ENCODE measurements at regions not wholly inside any gene's neighbourhood (a gene's known extent, or its start where the extent isn't known, plus 50 kb on each side); places are given as distances from the start of the nearest gene placed in this dataset.
"Not testable (repeated sequence)": the region's sequence is repeated elsewhere in the genome, so short reads cannot be mapped to it uniquely, and the experiment has no call there.

DNA sequence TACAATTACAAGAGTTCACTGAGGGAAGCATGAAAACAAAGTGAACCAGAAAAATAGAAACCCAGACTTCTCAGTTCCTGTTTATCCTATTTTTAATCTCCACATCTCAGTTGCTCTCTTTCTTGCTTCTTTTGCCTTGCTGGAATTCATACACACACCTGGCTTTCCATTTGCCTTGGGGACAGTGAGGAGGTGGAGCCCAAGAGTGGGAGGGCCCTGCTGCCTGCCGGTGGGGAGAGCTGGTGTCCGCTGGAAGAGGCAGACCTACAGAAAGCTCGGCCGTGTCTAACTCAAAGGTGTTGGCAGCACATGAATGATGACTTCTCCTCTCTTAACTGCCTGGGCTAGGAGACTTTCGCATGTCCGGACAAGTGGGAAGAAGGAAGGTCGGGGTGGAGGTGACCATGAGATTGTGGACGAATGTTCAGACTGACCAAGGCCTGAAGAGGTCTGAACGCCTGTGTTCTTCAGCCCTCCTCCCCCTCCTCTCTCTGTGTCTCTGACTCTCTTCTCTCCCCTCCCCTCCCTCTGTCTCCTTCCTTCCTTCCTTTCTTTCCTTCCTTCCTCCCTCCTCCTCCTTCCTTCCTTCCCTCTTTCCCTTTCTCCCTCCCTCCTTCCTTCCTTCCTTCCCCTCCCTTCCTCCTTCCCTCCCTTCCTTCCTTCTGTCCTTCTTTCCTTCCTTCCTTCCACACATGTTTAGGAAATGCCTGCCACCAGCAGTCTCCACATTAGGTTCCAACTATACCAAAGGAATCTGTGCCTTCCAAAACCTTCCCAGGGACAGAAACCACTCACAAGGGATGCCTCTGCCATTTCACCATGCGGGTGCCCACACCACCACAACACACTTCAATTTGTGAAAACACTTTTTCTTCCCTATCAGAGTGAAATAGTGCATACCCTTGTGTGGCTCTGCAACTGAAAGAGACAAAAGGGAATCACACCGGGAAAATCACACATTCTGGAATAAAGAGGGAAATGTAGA is 157.3 kb upstream of the RUNX1 start:
- DNase-seq: no peak

DNA sequence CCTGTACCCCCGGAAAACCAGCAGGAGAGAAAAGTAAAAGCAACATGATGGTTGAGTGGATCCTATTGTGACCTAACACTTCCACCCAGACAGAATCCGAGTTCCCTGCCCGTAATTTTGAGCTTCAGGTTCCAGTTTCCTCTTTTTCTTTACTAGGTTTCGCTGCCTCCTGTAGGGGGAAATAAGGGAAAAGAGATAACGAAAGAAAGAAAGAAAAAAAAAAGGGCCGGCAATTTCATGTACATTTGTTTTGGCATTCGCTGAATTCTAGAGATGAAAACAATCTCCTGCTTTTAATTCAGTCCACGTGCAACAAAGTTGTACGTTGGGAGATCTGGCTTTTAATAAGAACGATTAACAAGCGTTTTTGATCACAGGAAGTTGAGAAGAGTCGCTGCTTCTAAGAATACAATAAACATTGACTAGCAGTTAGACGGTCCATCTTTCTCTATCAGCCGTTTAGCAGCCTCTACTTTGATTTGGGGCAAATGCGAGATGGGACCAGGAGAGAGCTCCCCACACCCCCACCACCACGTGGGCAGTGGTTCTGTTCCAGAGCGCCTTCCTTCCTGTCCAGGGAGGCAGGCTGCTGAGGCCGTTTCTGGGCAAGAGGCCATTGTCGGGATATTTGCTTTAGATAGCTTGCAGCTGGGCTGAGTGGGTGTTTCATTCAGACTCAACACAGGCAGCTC is 155.9 kb upstream of the RUNX1 start:
- peak; percentile 55 for DNase-seq

DNA sequence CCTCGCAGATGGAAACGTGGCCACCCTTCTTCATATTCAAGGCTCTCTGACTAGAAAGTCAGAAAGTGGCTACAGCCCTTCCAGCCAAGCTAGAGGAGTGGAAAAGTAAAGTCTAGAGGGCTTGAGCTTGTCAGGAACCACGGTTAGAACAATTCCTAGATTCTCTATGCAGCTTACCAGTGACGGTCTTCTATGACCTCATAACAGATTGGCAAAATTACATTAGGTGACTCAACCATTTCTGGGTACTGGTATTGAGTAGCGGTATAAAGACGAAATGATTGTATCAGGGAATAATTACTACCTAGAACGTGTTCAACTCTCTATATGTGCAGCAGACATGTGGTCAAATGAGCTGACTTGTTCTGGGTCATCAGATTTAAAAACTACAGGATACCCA is 155.0 kb upstream of the RUNX1 start:
- no peak for DNase-seq

DNA sequence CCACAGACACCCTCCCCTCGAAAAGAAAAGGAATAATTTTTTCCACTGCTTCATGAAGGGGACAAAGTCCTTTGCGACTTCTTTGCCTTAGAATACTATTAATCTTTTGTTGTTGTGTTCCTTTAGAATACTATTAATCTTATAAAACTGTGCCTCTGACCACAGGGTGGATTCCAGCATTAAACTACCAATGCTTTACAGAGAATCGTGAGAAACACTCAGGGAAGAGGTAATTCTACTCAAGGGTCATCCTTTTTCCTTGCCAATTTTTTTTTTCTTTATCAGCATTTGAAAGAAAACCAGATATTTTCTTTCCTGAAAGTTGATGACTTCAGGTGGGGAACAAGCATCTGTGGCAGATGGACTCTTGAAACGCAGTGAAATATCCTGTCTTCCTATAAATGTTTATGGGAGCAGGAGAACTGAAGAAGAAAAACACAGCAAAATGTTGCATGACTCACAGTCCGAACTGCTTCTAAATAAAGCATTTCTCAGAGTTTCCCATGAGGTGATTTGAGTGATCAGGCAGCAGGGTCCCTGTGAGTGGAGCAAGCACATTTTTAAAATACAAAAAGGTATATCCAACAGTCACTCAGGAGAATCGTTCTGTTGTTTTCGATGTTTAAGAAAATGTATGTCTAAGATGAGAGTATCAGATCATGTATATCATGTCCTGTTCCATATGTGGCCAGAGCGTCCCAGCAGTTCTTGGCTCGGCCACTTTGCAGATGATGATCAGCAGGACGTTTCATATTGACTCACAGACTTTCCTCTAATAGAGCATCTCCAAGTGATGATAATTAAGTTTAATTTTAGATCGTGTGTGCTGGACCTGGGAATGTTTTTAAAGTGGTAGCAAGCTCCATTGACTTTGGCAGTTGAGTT is 154.2 kb upstream of the RUNX1 start:
- peak; percentile 58 for DNase-seq

DNA sequence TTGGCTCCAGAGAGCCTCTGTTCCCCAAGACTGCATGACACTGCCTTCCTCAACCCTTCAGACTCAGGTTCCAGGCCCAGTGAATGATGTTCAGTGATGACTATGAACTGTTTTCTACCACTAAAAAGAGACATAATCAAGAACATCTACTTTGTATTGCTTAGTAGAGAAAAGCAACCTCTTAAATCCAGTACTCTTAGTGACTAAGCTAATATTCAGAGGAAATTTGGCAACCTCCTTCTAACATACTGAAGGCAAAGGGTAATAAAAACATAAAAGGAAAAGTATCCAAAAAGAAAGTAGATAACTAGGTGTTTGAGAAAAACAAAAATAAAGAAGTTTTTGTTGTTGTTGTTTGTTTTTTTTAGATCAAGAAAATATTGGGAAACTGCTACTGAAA is 153.3 kb upstream of the RUNX1 start:
- DNase-seq: no peak

DNA sequence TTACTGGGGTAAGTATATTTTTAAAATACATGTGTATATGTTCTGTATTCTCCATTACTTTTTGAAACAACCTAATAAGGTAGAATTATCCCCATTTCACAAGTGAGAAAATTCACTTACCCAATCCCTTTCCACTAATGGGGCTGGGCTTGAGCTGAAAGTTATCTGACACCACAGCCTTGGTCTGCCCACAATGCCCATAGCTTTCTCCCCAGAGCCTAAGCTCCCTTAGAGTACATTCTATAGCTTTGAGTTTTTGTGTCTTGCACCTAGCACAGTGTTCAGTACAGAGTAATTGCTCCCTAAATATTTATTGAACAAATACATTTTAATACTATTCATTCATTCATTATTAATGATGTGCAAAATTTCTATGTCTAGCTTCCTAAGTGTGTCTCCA is 152.7 kb upstream of the RUNX1 start:
- no peak for DNase-seq

DNA sequence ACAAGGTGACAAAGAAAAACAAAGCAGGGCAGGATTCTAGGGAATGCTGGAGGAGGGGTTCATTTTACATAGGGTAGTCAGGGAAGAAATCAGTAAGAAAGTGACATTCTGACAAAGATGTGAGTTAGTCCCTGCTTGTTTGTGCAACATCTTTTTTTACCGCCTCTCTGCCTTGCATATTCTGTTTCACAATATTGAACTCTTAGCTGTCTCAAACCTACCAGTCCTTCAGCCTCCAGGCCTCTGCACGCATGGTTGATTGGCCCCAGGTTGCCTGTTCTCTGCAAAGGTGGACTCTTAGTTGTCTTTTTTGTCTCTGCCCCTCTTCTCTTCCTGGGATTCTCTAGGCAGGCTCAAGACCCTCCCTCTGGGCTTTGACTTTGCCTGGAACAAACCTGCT is 152.2 kb upstream of the RUNX1 start:
- no peak for DNase-seq

DNA sequence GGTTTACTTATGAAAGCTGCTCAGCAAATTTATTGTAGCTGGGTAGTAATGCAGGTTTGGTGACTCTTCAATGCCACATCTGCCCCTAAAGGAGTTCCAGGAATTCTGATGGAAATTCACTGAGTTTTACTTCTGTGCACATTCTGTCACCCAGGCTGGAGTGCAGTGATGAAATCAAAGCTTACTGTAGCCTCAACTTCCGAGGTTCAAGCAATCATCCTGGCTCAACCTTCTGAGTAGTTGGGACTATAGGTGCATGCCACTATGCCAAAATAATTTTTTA is 150.6 kb upstream of the RUNX1 start:
- DNase-seq: no peak

DNA sequence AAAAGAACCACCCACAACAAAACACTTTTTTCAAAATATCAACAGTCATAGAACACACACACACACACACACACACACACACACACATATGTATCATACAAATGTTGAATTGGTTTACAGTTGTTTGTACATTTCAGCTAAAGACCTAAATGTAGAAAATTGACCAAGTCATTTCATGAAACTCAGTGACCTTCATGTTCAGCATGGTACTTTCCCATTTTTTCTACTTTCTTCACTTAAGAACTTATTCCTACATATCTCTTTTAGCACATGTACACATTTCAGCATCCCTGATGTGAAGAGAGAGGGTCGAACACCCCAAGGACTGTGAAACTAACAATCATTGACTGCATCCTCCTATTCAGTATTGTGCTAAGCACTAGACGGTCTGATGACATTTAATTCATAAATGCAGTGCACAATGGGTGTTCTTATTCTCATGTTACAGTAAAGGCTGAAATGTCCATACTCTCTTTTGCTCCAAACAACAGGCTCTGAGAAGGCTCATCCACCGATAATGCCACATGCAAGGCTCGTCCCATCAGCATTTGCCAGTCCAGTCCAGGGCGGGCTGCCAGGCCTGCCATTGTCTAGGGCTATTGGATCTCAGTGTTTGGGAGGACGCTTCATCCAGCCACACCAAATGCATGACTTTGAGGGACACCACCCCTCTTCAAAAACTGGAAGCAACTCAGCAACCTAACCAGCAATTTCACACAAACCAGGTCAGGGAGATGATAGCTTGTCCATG is 150.1 kb upstream of the RUNX1 start:
- no peak for DNase-seq

DNA sequence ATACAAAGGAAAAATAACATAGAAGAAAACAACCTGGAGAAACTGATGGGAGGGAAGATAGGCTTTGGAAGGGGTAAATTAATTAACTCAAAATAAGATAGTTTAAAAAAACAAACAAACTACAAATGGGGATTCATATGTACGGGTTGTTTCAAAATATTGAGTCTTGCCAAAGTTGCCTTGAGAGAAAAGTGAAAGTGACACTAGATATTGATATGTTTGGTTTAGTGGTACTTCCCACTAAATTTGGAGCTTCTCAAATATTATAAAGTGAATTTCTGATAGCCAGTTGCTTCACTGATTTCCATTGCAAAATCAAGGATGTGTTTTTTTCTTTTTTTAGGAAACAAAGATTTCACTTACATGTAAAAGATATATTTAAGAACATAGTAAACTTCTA is 149.5 kb upstream of the RUNX1 start:
- no peak for DNase-seq

DNA sequence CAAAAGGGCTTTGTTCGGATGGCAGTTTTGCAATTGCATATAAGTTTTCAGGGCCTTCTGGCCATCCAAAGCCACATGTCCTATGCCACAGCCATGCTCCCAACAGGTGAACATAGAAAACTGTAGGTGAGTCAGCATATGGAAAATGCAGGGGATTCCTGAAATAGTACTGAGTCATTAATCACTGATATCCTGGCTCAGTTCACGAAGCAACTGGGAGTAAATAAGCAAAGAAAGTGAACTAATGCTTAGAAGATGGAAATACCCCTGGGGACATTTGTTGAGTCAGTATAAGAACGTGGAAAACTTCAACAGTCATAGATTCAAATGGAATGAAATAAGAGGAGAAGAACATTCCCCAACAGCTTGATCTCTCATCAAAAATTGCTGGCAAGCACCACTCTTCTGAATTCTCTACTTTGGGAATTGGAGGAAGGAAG is 148.9 kb upstream of the RUNX1 start:
- peak; percentile 97 for DNase-seq

DNA sequence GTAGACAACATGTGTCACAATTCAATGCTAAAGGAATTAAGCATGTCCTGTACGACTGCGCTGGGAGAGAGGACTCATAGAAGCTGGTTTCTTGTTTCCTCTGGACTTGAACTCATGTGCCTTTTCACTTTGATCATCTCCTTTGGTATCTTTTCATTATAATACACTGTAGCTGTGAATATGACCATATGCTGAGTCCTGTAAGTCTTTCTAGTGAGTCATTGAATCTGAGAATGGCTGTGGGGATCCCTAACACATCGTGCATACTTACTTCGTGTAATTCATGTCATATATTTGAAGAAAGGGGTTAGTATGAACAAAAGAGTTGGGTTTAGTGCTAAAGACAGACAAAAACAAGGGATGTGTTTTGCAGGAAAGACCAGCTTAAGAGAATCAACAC is 148.1 kb upstream of the RUNX1 start:
- no peak for DNase-seq

DNA sequence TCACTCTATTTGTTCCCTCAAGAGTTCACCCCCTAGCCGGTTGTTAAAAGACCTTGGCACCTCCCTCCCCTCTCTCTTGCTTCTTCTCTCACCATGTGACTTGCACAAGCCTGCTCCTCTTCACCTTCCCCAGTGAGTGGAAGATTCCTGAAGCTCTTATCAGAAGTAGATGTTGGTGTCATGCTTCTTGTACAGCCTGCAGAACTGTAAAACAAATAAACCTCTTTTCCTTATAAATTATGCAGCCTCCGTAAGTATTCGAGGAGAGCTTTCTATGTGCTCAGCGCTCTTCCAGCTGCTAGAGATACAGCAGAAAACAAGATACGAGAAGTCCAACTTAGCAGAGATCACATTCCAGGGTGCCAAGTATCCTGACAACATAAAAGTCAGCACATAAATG is 147.0 kb upstream of the RUNX1 start:
- no peak for DNase-seq

DNA sequence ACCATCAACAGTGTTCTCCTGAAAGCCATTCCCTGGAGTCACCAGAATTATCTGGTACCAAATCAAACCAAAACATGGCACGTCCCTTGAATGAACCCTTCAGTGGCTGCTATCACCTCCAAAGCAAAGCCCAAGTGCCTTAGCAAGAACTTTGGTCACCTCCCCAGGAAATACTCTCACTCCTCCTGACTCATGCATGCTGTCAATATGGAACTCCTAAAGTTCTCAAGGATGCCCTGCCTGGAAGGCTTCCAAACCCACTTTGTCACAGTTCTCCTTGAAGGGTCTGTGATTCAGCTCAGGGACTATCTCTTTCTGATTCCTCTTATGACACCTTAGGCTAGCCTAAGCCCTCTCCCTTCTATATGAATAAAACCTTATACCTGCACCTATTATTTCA is 146.1 kb upstream of the RUNX1 start:
- no peak for DNase-seq

DNA sequence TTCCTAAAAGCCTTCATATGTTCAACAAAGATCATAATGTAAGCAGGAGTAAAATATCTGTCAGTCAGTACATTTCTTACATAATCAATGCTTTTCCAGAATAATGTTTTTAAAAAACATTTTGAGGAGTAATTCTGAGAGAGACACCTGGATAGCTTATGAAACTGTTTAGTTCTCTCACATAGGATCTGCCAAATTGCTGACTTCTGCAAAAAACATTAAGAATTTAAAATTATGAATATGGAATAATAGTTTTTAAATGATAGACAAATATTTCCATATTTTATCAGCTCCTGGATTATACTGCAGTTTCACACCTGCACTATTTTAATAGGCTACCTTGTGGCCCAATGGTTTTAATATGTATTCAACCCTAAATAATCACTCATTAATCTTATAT is 142.7 kb upstream of the RUNX1 start:
- no peak for DNase-seq

DNA sequence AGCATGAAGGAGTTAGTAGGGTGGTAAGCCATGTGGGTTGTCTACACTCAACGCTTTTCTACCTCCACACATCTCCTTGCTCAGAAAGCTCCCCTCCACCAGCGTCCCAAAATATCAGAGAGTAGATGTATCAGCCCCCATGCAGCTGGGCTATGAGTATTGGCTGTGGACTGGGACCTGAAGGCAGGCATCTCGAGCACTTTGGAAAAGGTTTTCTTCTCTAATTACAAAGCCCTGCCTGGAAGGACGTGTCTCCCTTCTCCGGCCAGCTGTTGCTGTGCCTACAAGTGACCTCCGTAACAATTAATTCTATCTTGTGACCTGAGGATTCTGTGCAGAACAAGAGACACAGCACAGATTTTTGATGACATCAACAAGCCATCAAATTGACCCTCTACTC is 142.0 kb upstream of the RUNX1 start:
- DNase-seq: no peak

DNA sequence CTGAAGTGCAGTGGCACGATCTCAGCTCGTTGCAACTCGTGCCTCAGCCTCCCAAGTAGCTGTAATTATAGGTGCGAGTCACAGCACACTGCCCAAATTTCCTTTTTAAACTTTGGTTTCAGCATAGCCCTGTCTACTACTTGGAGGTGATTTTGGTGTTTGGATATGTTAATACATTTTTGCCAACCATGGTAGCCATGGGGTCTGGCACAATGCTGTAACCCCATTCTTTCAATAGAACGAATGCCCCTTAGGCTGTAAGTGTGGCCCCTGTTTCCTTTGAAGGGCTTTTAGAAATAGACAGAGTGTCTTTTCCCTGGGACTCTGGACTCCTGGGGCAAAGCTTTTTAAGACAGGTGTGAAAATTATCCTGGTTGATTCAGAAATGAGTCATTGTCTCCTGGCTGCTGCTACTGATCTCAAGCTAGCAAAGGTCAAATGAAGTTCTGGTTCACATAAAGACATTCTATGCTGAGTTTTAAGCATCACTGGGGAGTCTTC is 141.1 kb upstream of the RUNX1 start:
- DNase-seq: no peak

DNA sequence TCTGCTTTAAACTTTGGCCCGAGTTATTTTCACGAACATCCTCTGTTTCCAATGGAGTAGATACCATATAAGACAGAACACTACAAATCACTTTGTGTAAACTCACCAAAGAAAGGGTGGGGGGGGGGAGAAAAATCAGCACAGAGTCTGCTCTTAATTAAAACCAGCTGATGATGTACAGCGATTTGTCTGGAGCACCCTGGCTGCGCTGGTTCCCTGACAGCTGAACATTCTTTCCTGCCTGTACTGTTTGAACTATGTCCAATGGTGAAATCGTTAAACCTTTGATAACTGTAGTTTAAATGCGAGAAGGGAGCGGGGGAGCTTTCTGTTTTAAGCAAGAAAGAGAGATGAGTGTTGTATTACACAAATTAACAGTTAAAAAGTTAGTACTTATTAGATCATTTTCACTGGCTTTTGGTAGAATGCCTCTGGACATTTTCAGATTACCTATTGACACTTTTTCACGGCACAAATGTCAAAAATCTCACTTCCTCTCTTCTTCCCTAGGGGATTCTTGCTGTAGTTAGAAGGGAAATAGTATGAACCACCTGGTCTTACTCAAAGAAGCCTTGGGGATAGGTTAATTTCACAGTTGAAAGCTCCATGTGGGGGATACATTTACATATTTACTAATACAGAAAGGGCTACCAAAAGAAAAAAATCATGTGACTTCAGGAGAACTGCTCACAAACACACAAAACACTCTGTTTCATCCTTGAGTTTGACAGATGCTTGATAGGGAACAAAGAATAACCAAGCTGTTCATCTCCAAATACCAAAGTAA is 140.2 kb upstream of the RUNX1 start:
- DNase-seq: peak; percentile 51

DNA sequence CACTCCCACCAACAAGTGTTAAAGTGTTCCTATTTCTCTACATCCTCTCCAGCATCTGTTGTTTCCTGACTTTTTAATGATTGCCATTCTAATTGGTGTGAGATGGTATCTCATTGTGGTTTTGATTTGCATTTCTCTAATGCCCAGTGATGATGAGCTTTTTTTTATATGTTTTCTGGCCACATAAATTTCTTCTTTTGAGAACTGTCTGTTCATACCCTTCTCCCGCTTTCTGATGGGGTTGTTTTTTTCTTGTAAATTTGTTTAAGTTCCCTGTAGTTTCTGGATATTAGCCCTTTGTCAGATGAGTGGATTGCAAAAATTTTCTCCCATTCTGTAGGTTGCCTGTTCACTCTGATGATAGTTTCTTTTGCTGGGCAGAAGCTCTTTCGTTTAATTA is 134.3 kb upstream of the RUNX1 start:
- not testable (repeated sequence) for DNase-seq

DNA sequence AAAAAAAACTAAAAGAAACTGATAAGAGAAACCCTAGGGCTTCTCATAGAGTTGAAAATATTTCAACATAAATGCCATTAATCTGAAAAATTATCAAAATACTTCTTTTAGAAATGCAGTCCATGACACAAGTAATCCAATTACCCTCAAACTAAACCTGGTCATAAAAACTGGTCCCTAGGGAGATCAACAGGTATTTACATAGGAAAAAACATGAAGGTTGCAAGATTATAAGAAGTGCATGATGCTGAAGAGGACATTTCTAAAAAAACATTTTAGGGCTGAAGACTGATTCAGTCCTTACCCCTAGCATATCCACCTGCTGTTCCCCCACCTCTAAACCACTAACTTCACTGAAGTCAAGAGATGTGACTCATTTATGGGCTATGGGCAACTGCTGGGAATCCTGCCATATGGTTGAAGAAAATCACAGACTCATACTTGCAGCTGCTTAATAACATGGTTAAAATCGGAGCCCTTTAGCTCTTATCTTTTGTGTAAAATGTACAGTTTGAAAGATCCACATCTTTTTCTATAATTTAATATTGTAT is 131.0 kb upstream of the RUNX1 start:
- DNase-seq: no peak

DNA sequence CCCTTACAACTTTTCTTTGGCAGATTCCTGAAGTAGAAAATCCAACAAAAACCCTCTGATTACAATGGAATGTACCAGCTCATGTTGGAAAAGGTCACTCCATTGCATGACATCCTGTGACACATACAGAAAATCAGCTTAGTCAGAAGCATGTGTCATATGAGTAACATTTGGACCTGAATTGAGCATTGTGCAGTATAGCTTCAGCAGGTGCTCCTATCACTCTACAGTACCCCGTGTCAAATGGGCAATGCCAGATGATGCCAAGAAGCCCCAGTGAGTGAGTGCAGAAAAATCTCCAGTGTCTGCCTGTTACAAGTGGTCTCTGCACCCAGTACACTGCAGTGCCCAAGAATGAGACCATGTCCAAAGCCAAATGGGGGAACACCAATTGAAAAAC is 129.7 kb upstream of the RUNX1 start:
- no peak for DNase-seq

Data from amniotic stem cell (primary cell).